ENCODE measurements at regions not wholly inside any gene's neighbourhood (a gene's known extent, or its start where the extent isn't known, plus 50 kb on each side); places are given as distances from the start of the nearest gene placed in this dataset.

DNA sequence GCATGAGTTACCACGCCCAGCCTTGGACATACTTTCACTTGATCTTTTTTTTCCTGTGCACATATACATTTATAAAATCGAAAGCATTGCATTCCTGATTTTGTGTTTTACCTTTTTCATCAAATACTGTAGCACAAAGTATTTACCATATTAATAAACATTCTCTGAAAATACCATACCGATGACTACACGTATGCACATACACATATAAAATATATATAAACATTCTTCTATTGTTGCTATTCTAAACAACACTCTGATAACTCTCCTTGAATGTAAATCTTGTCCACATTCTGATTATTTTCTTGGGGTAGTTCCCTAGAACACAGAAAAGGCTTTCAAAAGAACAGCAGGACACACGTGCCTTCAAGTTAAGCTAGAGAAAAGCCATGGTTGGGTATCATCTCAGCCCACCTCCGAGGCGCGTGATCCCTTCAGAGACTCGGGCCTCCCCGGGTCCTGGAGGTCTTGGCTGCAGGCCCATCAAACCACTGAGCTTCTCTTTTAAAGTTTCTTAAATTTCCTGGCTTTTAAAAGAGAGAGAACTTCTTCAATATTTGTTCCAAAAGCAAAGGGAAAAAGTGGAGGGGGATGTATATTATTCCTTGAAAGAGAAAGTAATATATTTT is 198.1 kb downstream of the MYLK4 start:
- Histone ChIP-seq H3K18ac (ENCODE audit: low read length) (no peak overlapping the region), H3K4ac (ENCODE audit: low read depth, low read length) (no peak overlapping the region), H4K12ac (ENCODE audit: low read depth, low read length) (no peak overlapping the region), H2BK12ac (ENCODE audit: low read length) (no peak overlapping the region), H3K36me3 (ENCODE audit: control insufficient read depth in 1 of 2, insufficient read depth in 2 of 2, low read length in 2 of 2) (no peaks in the 10 kb centered on the region), H3K27me3 (ENCODE audit: insufficient read depth, low read length) (no peaks in the 10 kb centered on the region), H3K9me3 (ENCODE audit: insufficient read depth, low read depth, low read length) (peaks cover 3% of the 10 kb centered on the region), H3K14ac (ENCODE audit: low read length) (no peak overlapping the region), H4K91ac (ENCODE audit: low read depth, low read length) (no peak overlapping the region), H3K79me1 (ENCODE audit: low read length) (no peaks in the 10 kb centered on the region), H3K4me2 (ENCODE audit: low read length) (no peak overlapping the region), H3K4me1 (ENCODE audit: control insufficient read depth in 1 of 2, insufficient read depth in 2 of 2, low read length in 2 of 2) (no peaks in the 10 kb centered on the region), H2AK5ac (ENCODE audit: low read length) (no peak overlapping the region), H3K4me3 (ENCODE audit: low read depth, low read length) (no peak overlapping the region), H2BK5ac (ENCODE audit: low read depth, low read length, poor library complexity) (no peak overlapping the region), H2AFZ (ENCODE audit: insufficient read depth, low read length, poor library complexity) (no peak overlapping the region), H3K79me2 (ENCODE audit: control insufficient read depth, insufficient read depth, low read length, poor library complexity) (no peaks in the 10 kb centered on the region), H4K8ac (ENCODE audit: low read depth, low read length) (no peak overlapping the region), H3K23ac (ENCODE audit: low read length) (no peak overlapping the region), H2BK120ac (ENCODE audit: insufficient read depth, low read length, poor library complexity) (no peak overlapping the region), H3K27ac (ENCODE audit: low read depth, low read length) (no peak overlapping the region), H3K9ac (ENCODE audit: low read length) (no peak overlapping the region)
- no CpG with 5 or more reads among the region's 10 CpGs for WGBS (ENCODE audit: extremely low coverage, insufficient coverage, insufficient read length)
- no peak for DNase-seq

- Histone ChIP-seq H3K9me3 (ENCODE audit: insufficient read depth, low read depth, low read length) (peaks cover 4% of the 10 kb centered on the region), H3K18ac (ENCODE audit: low read length) (no peak overlapping the region), H3K4me3 (ENCODE audit: low read depth, low read length) (no peak overlapping the region), H2BK5ac (ENCODE audit: low read depth, low read length, poor library complexity) (no peak overlapping the region), H3K4me2 (ENCODE audit: low read length) (no peak overlapping the region), H3K14ac (ENCODE audit: low read length) (no peak overlapping the region), H3K9ac (ENCODE audit: low read length) (no peak overlapping the region), H3K4ac (ENCODE audit: low read depth, low read length) (no peak overlapping the region), H4K91ac (ENCODE audit: low read depth, low read length) (no peak overlapping the region), H4K12ac (ENCODE audit: low read depth, low read length) (no peak overlapping the region), H3K79me2 (ENCODE audit: control insufficient read depth, insufficient read depth, low read length, poor library complexity) (no peaks in the 10 kb centered on the region), H3K79me1 (ENCODE audit: low read length) (no peaks in the 10 kb centered on the region), H3K23ac (ENCODE audit: low read length) (no peak overlapping the region), H3K27me3 (ENCODE audit: insufficient read depth, low read length) (no peaks in the 10 kb centered on the region), H3K4me1 (ENCODE audit: control insufficient read depth in 1 of 2, insufficient read depth in 2 of 2, low read length in 2 of 2) (no peaks in the 10 kb centered on the region), H2AFZ (ENCODE audit: insufficient read depth, low read length, poor library complexity) (no peak overlapping the region), H3K36me3 (ENCODE audit: control insufficient read depth in 1 of 2, insufficient read depth in 2 of 2, low read length in 2 of 2) (no peaks in the 10 kb centered on the region), H2BK120ac (ENCODE audit: insufficient read depth, low read length, poor library complexity) (no peak overlapping the region), H3K27ac (ENCODE audit: low read depth, low read length) (no peak overlapping the region), H2BK12ac (ENCODE audit: low read length) (no peak overlapping the region), H2AK5ac (ENCODE audit: low read length) (no peak overlapping the region), H4K8ac (ENCODE audit: low read depth, low read length) (no peak overlapping the region)
- DNase-seq = no peak
- WGBS (ENCODE audit: extremely low coverage, insufficient coverage, insufficient read length) = no CpG with 5 or more reads among the region's 3 CpGs
These were observed 199.0 kb downstream of the MYLK4 start for GRCh38 chr6:2551705-2552104.

DNA sequence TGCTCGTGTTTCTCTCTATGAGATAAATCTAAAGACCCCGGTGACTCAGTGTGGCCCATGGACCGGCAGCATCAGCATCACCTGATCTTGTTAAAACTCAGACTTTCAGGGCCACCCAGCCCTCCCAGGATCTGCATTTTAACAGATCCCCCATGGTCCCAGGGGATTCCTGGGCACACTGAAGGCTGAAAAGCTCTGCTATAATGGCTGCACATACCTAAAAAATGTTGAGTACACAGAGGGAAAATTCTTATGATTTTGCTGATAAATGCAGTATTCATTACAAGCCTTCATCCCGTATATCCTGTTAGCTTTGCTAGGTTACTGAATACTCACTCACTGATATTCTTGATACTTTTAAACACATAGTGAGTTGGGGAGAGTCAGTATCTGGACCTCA is 200.5 kb downstream of the MYLK4 start:
- Histone ChIP-seq H2BK12ac (ENCODE audit: low read length) (no peak overlapping the region), H2AFZ (ENCODE audit: insufficient read depth, low read length, poor library complexity) (no peak overlapping the region), H3K4me1 (ENCODE audit: control insufficient read depth in 1 of 2, insufficient read depth in 2 of 2, low read length in 2 of 2) (no peaks in the 10 kb centered on the region), H3K27ac (ENCODE audit: low read depth, low read length) (no peak overlapping the region), H3K9me3 (ENCODE audit: insufficient read depth, low read depth, low read length) (peaks cover 6% of the 10 kb centered on the region), H2BK120ac (ENCODE audit: insufficient read depth, low read length, poor library complexity) (no peak overlapping the region), H3K9ac (ENCODE audit: low read length) (no peak overlapping the region), H4K12ac (ENCODE audit: low read depth, low read length) (no peak overlapping the region), H4K8ac (ENCODE audit: low read depth, low read length) (no peak overlapping the region), H2AK5ac (ENCODE audit: low read length) (no peak overlapping the region), H4K91ac (ENCODE audit: low read depth, low read length) (no peak overlapping the region), H3K79me2 (ENCODE audit: control insufficient read depth, insufficient read depth, low read length, poor library complexity) (no peaks in the 10 kb centered on the region), H3K4me3 (ENCODE audit: low read depth, low read length) (no peak overlapping the region), H3K23ac (ENCODE audit: low read length) (no peak overlapping the region), H3K18ac (ENCODE audit: low read length) (no peak overlapping the region), H3K4me2 (ENCODE audit: low read length) (no peak overlapping the region), H3K4ac (ENCODE audit: low read depth, low read length) (no peak overlapping the region), H2BK5ac (ENCODE audit: low read depth, low read length, poor library complexity) (no peak overlapping the region), H3K14ac (ENCODE audit: low read length) (no peak overlapping the region), H3K27me3 (ENCODE audit: insufficient read depth, low read length) (no peaks in the 10 kb centered on the region), H3K36me3 (ENCODE audit: control insufficient read depth in 1 of 2, insufficient read depth in 2 of 2, low read length in 2 of 2) (no peaks in the 10 kb centered on the region), H3K79me1 (ENCODE audit: low read length) (no peaks in the 10 kb centered on the region)
- WGBS (ENCODE audit: extremely low coverage, insufficient coverage, insufficient read length) = no CpG with 5 or more reads among the region's 4 CpGs
- DNase-seq = peak in 1 of 2 donors; percentile 24

- no peaks in the 10 kb centered on the region for H3K4me1 ChIP-seq (ENCODE audit: control insufficient read depth in 1 of 2, insufficient read depth in 2 of 2, low read length in 2 of 2)
- no peak overlapping the region for H4K8ac ChIP-seq (ENCODE audit: low read depth, low read length)
- no peak overlapping the region for H3K4ac ChIP-seq (ENCODE audit: low read depth, low read length)
- H3K23ac ChIP-seq (ENCODE audit: low read length) = no peak overlapping the region
- H3K4me2 ChIP-seq (ENCODE audit: low read length) = no peak overlapping the region
- no peaks in the 10 kb centered on the region for H3K79me1 ChIP-seq (ENCODE audit: low read length)
- WGBS (ENCODE audit: extremely low coverage, insufficient coverage, insufficient read length) = no CpG with 5 or more reads among the region's 3 CpGs
- H3K27me3 ChIP-seq (ENCODE audit: insufficient read depth, low read length) = no peaks in the 10 kb centered on the region
- H3K36me3 ChIP-seq (ENCODE audit: control insufficient read depth in 1 of 2, insufficient read depth in 2 of 2, low read length in 2 of 2) = no peaks in the 10 kb centered on the region
- H2BK120ac ChIP-seq (ENCODE audit: insufficient read depth, low read length, poor library complexity) = no peak overlapping the region
- no peak overlapping the region for H2AK5ac ChIP-seq (ENCODE audit: low read length)
- no peak overlapping the region for H2BK5ac ChIP-seq (ENCODE audit: low read depth, low read length, poor library complexity)
- H3K9me3 ChIP-seq (ENCODE audit: insufficient read depth, low read depth, low read length) = peaks cover 6% of the 10 kb centered on the region
- no peak overlapping the region for H4K91ac ChIP-seq (ENCODE audit: low read depth, low read length)
- H2BK12ac ChIP-seq (ENCODE audit: low read length) = no peak overlapping the region
- H4K12ac ChIP-seq (ENCODE audit: low read depth, low read length) = no peak overlapping the region
- H3K18ac ChIP-seq (ENCODE audit: low read length) = no peak overlapping the region
- H3K14ac ChIP-seq (ENCODE audit: low read length) = no peak overlapping the region
- no peak overlapping the region for H3K9ac ChIP-seq (ENCODE audit: low read length)
- no peak for DNase-seq
- H3K79me2 ChIP-seq (ENCODE audit: control insufficient read depth, insufficient read depth, low read length, poor library complexity) = no peaks in the 10 kb centered on the region
- H3K27ac ChIP-seq (ENCODE audit: low read depth, low read length) = no peak overlapping the region
- no peak overlapping the region for H2AFZ ChIP-seq (ENCODE audit: insufficient read depth, low read length, poor library complexity)
- no peak overlapping the region for H3K4me3 ChIP-seq (ENCODE audit: low read depth, low read length)
These were observed 200.9 kb downstream of the MYLK4 start for GRCh38 chr6:2549834-2550233.
